ENCODE measurements at regions not wholly inside any gene's neighbourhood (a gene's known extent, or its start where the extent isn't known, plus 50 kb on each side); places are given as distances from the start of the nearest gene placed in this dataset.

DNA sequence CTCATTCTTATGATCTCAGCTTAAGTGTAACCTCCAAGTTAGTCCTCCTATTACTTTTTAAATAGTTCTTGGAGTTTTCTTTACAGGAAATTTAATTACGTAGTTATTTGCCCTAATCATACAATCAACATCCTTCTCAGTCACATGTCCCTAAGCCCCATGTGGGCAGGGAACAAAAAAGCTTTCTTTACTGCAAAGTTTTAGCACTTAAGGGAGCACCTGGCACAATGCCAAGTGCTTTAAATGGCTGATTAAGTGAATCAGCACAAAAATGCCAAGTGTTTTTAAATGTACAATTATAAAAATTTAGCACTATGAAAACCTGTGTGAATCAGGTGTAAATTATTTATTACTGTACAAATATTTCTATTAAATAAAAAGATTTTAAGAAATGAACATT lies 445.3 kb downstream of the C3orf38 start:
- TF ChIP-seq, protein P1, sequence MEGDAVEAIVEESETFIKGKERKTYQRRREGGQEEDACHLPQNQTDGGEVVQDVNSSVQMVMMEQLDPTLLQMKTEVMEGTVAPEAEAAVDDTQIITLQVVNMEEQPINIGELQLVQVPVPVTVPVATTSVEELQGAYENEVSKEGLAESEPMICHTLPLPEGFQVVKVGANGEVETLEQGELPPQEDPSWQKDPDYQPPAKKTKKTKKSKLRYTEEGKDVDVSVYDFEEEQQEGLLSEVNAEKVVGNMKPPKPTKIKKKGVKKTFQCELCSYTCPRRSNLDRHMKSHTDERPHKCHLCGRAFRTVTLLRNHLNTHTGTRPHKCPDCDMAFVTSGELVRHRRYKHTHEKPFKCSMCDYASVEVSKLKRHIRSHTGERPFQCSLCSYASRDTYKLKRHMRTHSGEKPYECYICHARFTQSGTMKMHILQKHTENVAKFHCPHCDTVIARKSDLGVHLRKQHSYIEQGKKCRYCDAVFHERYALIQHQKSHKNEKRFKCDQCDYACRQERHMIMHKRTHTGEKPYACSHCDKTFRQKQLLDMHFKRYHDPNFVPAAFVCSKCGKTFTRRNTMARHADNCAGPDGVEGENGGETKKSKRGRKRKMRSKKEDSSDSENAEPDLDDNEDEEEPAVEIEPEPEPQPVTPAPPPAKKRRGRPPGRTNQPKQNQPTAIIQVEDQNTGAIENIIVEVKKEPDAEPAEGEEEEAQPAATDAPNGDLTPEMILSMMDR (IDR thresholded peaks at IDR 0.05): no peak
- TF ChIP-seq POLR2A (IDR thresholded peaks at IDR 0.05): no peak

All from uterus (tissue), 2 donors.